Pancreas (tissue), 10 donors: ENCODE measurements at regions not wholly inside any gene's neighbourhood (a gene's known extent, or its start where the extent isn't known, plus 50 kb on each side); places are given as distances from the start of the nearest gene placed in this dataset.

Experiments
- ATAC-seq, 4 donors: fragments of 200-7000 bp; cut with Tn5 transposase; one replicate each; pipeline versions ENCODE4 v1.8.0 to v1.9.1; 2020; ENCODE audit warnings: mild to moderate bottlenecking in 4 of 4, moderate library complexity in 4 of 4
- DNase-seq, 6 donors: peaks; one replicate each; pipeline ENCODE4 v3.0.0-alpha.2; 2020
- FAIRE-seq: peaks from 2 replicates; lab custom pipeline; 2012; peaks lifted over from hg19 to GRCh38; lab: Jason Lieb, UNC
- H3K27ac ChIP-seq, 4 donors: fragments of 200-600 bp; sonication (generic); 1 replicate in 3 of 4; 2 replicates in 1 of 4; pipeline versions ENCODE4 v1.5.0 to v1.8.0; 2020
- H3K27me3 ChIP-seq, 4 donors: fragments of 200-600 bp; one replicate each; pipeline ENCODE4 v1.8.0; 2021
- H3K36me3 ChIP-seq, 3 donors: fragments of 200-600 bp; sonication (generic) in 1 of 3; one replicate each; pipeline versions ENCODE4 v1.5.0 to v1.8.0; 2020 to 2021
- H3K4me1 ChIP-seq, 3 donors: fragments of 200-600 bp; one replicate each; pipeline ENCODE4 v1.8.0; 2021
- H3K4me3 ChIP-seq, 4 donors: fragments of 200-600 bp; sonication (generic) in 2 of 4; one replicate each; pipeline versions ENCODE4 v1.5.0 to v1.8.0; 2020 to 2021
- H3K9me3 ChIP-seq, 4 donors: fragments of 200-600 bp; one replicate each; pipeline ENCODE4 v1.8.0; 2021
- WGBS, 2 donors: extraction: QIAGEN DNeasy Blood & Tissue Kit; methylation state at CpG; one replicate each; pipeline ENCODE4 v1.1.7; 2013; 5-methylcytosine and 5-hydroxymethylcytosine counted together
- intact Hi-C, 3 donors: fragments of 100-400 bp; cut with DNase I; formaldehyde crosslinking; loops; one replicate each; pipeline versions ENCODE4 v1.11.1 to v1.14.2; 2022
- TF ChIP-seq, protein P1 (sequence below), 4 donors: fragments of 200-600 bp; sonication (generic) in 3 of 4; IDR thresholded peaks; one replicate each; pipeline versions ENCODE4 v1.5.0 to v1.8.0; 2021; ENCODE audit warnings: antibody characterized with exemption in 4 of 4
- donor health status: healthy with polysubstance abuse.
- donor health status: DM: no; HTN: no; CAD: no; lungs with moderate emphysema.
- donor health status: DM: no; HTN: no; CAD: no.
- donor health status: control.
- donor health status: control.
- donor health status: Bipolar disorder and iron deficiency.
- donor health status: DM: yes; HTN: yes; CAD: no.
- donor health status: DM: no; HTN: no; CAD: no.
- donor health status: DM: no; HTN: no; CAD: no.
- donor health status: DM: yes; HTN: yes; CAD: no.

- FAIRE-seq (no peak), ATAC-seq (no peak), DNase-seq (no peak)
- Histone ChIP-seq H3K4me1 (no peaks in the 10 kb centered on the region), H3K9me3 (no peaks in the 10 kb centered on the region), H3K4me3 (no peak overlapping the region), H3K27me3 (no peaks in the 10 kb centered on the region), H3K27ac (no peak overlapping the region), H3K36me3 (no peaks in the 10 kb centered on the region)
- TF ChIP-seq, protein P1, sequence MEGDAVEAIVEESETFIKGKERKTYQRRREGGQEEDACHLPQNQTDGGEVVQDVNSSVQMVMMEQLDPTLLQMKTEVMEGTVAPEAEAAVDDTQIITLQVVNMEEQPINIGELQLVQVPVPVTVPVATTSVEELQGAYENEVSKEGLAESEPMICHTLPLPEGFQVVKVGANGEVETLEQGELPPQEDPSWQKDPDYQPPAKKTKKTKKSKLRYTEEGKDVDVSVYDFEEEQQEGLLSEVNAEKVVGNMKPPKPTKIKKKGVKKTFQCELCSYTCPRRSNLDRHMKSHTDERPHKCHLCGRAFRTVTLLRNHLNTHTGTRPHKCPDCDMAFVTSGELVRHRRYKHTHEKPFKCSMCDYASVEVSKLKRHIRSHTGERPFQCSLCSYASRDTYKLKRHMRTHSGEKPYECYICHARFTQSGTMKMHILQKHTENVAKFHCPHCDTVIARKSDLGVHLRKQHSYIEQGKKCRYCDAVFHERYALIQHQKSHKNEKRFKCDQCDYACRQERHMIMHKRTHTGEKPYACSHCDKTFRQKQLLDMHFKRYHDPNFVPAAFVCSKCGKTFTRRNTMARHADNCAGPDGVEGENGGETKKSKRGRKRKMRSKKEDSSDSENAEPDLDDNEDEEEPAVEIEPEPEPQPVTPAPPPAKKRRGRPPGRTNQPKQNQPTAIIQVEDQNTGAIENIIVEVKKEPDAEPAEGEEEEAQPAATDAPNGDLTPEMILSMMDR (IDR thresholded peaks at IDR 0.05), result no peak
- intact Hi-C loops, result no loop called here
- WGBS, 2 donors, result 69 to 72% methylated on average over 2 of the region's 2 CpGs
Measured at GRCh38 chr10:64619102-64619501, 1097.9 kb downstream of the REEP3 start.

GRCh38 chr10:64626924-64627323, 1105.7 kb downstream of the REEP3 start:
- intact Hi-C loops, result no loop called here
- DNase-seq, result no peak

DNA sequence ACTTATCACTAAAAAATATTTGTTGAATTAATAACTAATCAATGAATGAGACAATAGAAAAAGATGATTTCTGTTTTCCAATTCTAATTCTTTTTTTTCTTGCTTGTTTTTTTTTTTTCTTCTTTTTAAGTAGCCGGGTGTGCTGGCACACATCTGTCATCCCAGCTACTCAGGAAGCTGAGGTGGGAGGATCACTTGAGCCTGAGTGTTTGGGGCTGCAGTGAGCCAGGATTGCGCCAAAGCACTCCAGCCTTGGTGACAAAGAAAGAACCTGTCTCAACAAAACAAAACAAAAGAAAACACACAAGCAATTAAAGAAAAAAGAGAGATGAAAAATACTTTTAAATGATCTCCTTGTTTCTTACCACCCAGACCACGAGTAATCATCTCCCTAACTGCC, 1109.3 kb downstream of the REEP3 start:
- 71 to 75% methylated on average over 3 of the region's 3 CpGs for WGBS, 2 donors
- no peak overlapping the region for H3K4me3 ChIP-seq
- TF ChIP-seq, protein P1 (IDR thresholded peaks at IDR 0.05), result no peak
- H3K27ac ChIP-seq, result no peak overlapping the region
- no peaks in the 10 kb centered on the region for H3K36me3 ChIP-seq
- H3K4me1 ChIP-seq, result no peaks in the 10 kb centered on the region
- H3K9me3 ChIP-seq, result no peaks in the 10 kb centered on the region
- DNase-seq, result no peak
- intact Hi-C loops, result no loop called here
- ATAC-seq, result no peak
- no peak for FAIRE-seq
- H3K27me3 ChIP-seq, result no peaks in the 10 kb centered on the region

More at GRCh38 chr10:64626924-64627323, 1105.7 kb downstream of the REEP3 start:
- no peaks in the 10 kb centered on the region for H3K4me1 ChIP-seq
- TF ChIP-seq, protein P1 (IDR thresholded peaks at IDR 0.05), result no peak
- H3K27me3 ChIP-seq, result no peaks in the 10 kb centered on the region
- WGBS, 2 donors, result 94 to 98% methylated on average over 1 of the region's 1 CpG
- H3K27ac ChIP-seq, result no peak overlapping the region
- ATAC-seq (no peak), FAIRE-seq (no peak)
- no peak overlapping the region for H3K4me3 ChIP-seq
- H3K9me3 ChIP-seq, result no peaks in the 10 kb centered on the region
- no peaks in the 10 kb centered on the region for H3K36me3 ChIP-seq

DNA sequence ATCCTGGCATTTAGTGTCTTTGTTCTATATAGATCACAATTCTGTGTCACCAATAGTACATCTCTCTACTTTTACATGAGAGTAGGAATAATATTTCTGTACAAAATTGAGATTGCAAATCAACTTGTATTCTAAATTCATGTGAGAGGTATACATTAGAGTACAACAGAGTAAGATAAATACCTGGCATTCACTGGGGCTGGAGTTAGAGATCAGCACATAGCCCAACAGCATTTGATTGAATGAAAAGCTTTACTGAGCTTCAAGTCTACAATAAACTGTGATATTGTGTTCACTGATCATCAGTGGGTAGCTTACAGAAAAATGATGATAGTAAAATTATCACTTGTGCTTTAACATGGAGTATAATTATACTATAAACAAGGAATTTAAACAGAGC, 1114.7 kb downstream of the REEP3 start:
- intact Hi-C loops, result no loop called here
- DNase-seq, result no peak
- Histone ChIP-seq H3K27me3 (no peaks in the 10 kb centered on the region), H3K27ac (no peak overlapping the region), H3K9me3 (no peaks in the 10 kb centered on the region), H3K36me3 (no peaks in the 10 kb centered on the region), H3K4me3 (no peak overlapping the region), H3K4me1 (no peaks in the 10 kb centered on the region)
- TF ChIP-seq, protein P1 (IDR thresholded peaks at IDR 0.05), result no peak
- ATAC-seq, result no peak
- FAIRE-seq, result no peak

GRCh38 chr10:64636461-64636860, 1115.3 kb downstream of the REEP3 start:
- FAIRE-seq (no peak), ATAC-seq (no peak), DNase-seq (no peak)
- no peaks in the 10 kb centered on the region for H3K27me3 ChIP-seq
- H3K27ac ChIP-seq, result no peak overlapping the region
- no peaks in the 10 kb centered on the region for H3K9me3 ChIP-seq
- intact Hi-C loops, result no loop called here
- no peaks in the 10 kb centered on the region for H3K4me1 ChIP-seq
- H3K36me3 ChIP-seq, result no peaks in the 10 kb centered on the region
- TF ChIP-seq, protein P1 (IDR thresholded peaks at IDR 0.05), result no peak
- H3K4me3 ChIP-seq, result no peak overlapping the region
- 90 to 93% methylated on average over 3 of the region's 3 CpGs for WGBS, 2 donors
